Type B pancreatic cell (in vitro differentiated cells): ENCODE measurements at regions not wholly inside any gene's neighbourhood (a gene's known extent, or its start where the extent isn't known, plus 50 kb on each side); places are given as distances from the start of the nearest gene placed in this dataset.

ENCODE experiments used
- DNase-seq: peaks from one replicate; pipeline ENCODE4 v3.0.0; 2021; ENCODE audit warnings: mixed read lengths; ENCODE audit not compliant: unreplicated experiment; ENCODE audit errors: extremely low spot score
- H3K27ac Mint-ChIP-seq: 2 replicates; pipeline ENCODE4 v1.8.0; 2021; ENCODE audit warnings: mild to moderate bottlenecking, mixed read lengths
- H3K27me3 Mint-ChIP-seq: 2 replicates; pipeline ENCODE4 v1.8.0; 2021; ENCODE audit warnings: mixed read lengths
- H3K36me3 Mint-ChIP-seq: 2 replicates; pipeline ENCODE4 v1.8.0; 2021; ENCODE audit warnings: mixed read lengths
- H3K4me1 Mint-ChIP-seq: one replicate; pipeline ENCODE4 v1.8.0; 2021; ENCODE audit warnings: mixed read lengths; ENCODE audit not compliant: unreplicated experiment
- H3K4me3 Mint-ChIP-seq: 2 replicates; pipeline ENCODE4 v1.8.0; 2021; ENCODE audit warnings: mild to moderate bottlenecking, mixed read lengths
- H3K9me3 Mint-ChIP-seq: 2 replicates; pipeline ENCODE4 v1.8.0; 2021; ENCODE audit warnings: mixed read lengths
- TF ChIP-seq, protein P1 (sequence below): fragments of 200-600 bp; sonication (generic); conservative IDR thresholded peaks from 2 replicates; pipeline ENCODE4 v1.5.0; 2021; ENCODE audit warnings: antibody characterized with exemption, mild to moderate bottlenecking

DNA sequence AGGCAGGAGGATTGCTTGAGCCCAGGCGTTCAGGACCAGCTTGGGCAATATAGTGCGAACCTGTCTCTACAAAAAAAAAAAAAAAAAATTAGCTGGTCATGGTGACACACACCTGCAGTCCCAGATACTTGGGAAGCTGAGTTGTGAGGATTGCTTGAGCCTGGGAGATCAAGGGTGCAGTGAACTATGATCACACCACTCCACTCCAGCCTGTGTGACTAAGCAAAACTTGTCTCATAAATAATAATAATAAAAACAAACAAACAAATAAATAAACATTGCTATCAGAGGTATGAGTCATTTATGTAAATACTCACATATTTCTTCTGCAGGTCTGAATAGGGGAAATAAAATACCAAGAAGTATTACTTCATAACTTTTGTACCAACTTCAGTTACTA lies 1372.7 kb upstream of the AGA start:
- H3K9me3 Mint-ChIP-seq: no peaks in the 10 kb centered on the region

DNA sequence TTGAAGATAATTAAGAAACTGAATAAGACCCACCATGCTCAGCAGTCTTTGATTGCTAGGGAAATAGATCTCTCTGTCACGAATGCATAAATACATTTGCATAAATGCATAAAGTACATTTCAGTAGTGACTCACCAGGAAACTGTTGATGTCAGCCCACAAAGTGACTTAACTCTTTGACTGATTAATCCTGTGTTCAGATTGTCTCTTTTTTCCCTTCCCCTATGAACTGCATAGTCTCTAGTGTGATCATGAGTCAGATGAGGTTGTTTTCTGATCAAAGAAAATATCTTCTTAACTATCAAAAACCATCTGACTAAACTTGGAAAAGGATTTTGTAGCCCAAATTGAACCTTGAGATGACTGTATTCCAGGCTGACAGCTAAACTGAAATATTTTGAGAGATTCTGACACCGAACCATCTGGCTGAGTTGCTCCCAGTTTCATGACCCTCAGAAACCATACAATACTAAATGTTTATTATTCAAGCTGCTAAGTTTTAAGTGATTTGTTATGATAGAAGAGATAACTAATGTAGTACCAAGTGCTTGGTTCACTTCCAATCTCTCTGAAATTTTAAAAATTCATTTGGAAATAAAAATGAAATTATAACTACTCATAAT lies 1381.5 kb upstream of the AGA start:
- Mint-ChIP-seq H3K9me3 (no peaks in the 10 kb centered on the region), H3K27me3 (no peaks in the 10 kb centered on the region), H3K27ac (no peak overlapping the region), H3K4me1 (no peaks in the 10 kb centered on the region), H3K4me3 (no peak overlapping the region), H3K36me3 (no peaks in the 10 kb centered on the region)
- DNase-seq: no peak
- TF ChIP-seq, protein P1, sequence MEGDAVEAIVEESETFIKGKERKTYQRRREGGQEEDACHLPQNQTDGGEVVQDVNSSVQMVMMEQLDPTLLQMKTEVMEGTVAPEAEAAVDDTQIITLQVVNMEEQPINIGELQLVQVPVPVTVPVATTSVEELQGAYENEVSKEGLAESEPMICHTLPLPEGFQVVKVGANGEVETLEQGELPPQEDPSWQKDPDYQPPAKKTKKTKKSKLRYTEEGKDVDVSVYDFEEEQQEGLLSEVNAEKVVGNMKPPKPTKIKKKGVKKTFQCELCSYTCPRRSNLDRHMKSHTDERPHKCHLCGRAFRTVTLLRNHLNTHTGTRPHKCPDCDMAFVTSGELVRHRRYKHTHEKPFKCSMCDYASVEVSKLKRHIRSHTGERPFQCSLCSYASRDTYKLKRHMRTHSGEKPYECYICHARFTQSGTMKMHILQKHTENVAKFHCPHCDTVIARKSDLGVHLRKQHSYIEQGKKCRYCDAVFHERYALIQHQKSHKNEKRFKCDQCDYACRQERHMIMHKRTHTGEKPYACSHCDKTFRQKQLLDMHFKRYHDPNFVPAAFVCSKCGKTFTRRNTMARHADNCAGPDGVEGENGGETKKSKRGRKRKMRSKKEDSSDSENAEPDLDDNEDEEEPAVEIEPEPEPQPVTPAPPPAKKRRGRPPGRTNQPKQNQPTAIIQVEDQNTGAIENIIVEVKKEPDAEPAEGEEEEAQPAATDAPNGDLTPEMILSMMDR: no peak

More for the DNA sequence above, 1372.7 kb upstream of the AGA start:
- Mint-ChIP-seq H3K27ac (no peak overlapping the region), H3K27me3 (no peaks in the 10 kb centered on the region), H3K4me1 (no peaks in the 10 kb centered on the region), H3K36me3 (no peaks in the 10 kb centered on the region), H3K4me3 (no peak overlapping the region)
- no peak for DNase-seq
- TF ChIP-seq, protein P1: no peak

DNA sequence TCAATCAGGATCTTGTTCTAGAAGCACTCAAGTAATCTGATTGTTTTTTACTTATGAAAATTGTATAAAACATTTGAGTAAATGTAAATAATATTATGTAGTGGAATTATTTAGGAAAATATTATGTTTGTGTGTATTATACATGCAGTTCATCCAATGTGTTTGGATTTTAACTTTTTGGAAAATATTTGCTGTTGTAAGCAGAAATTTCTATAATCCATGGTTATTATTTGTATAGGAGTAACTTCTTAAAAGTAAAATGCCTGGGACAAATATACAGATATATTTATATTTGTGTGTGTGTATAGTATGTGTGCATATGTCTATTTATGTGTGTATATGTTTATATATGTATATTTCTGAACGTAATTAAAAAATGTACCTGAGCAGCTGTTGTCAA lies 1394.6 kb upstream of the AGA start:
- Mint-ChIP-seq H3K36me3 (no peaks in the 10 kb centered on the region), H3K4me1 (no peaks in the 10 kb centered on the region), H3K27me3 (no peaks in the 10 kb centered on the region), H3K27ac (no peak overlapping the region), H3K4me3 (no peak overlapping the region), H3K9me3 (no peaks in the 10 kb centered on the region)
- no peak for DNase-seq
- TF ChIP-seq, protein P1: no peak

DNA sequence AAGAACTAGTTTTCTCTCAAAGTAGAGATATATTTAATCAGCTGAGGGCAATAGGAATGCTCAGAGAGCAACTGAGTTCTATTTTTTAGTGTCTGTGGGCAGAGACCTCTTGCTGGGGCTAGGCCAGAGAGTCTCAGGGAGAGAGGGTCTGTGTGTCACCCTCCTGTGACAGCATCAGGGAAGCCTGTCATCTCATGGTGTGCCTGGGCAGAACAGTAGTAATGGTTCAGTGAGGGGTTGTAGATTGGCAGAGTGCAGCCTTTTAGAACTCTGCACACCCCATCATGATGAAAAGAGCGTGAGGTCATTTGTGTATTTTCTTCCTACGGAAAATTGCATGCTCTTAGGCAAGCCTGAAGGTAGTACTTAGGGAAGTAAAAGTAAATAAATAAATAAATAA lies 1396.5 kb upstream of the AGA start:
- TF ChIP-seq, protein P1: no peak
- Mint-ChIP-seq H3K4me1 (no peaks in the 10 kb centered on the region), H3K9me3 (no peaks in the 10 kb centered on the region)

DNA sequence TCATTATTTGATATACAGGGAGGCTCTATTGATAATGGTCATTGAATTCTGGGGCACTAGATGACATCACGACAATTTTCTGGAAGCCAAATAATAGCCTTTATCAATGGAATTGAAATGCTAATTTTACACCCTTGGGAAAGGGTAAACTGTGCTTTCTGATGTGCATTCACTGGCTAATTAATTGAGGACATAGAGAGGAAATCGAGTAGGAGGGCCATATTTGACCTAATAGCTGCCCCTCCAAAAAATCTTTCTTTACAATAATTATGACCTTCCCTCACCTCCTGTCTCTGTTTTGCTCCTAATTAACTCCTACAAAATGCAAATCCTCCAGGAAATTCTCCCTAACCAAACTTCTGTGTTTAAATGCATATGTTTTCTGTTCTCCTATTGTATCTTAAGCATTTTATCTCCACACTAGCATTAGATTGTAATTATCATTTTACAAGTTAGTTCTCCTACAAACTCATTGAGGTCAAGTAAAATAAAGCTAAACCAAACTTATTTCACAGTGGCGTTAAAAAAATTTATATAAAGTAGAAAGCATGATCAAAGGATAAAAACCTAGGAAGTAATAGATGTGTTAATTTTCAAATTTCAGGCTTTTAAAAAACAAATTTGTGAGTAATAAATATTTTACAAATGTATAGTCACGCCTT lies 1414.0 kb upstream of the AGA start:
- DNase-seq: no peak
- Mint-ChIP-seq H3K36me3 (no peaks in the 10 kb centered on the region), H3K4me3 (no peak overlapping the region), H3K27me3 (no peaks in the 10 kb centered on the region), H3K27ac (no peak overlapping the region), H3K4me1 (no peaks in the 10 kb centered on the region), H3K9me3 (no peaks in the 10 kb centered on the region)
- TF ChIP-seq, protein P1: no peak

More for the DNA sequence above, 1396.5 kb upstream of the AGA start:
- Mint-ChIP-seq H3K27ac (no peak overlapping the region), H3K27me3 (no peaks in the 10 kb centered on the region), H3K4me3 (no peak overlapping the region), H3K36me3 (no peaks in the 10 kb centered on the region)
- DNase-seq: no peak
